HL-60 (cell line): ENCODE measurements at regions not wholly inside any gene's neighbourhood (a gene's known extent, or its start where the extent isn't known, plus 50 kb on each side); places are given as distances from the start of the nearest gene placed in this dataset.

Experiments used
- DNase-seq, 2 experiments: peaks; one replicate each; pipeline ENCODE4 v3.0.0-alpha.2; 2010 to 2020; ENCODE audit warnings: low read depth in 1 of 2, low spot score in 1 of 2
- H3K27ac ChIP-seq: fragments of 250-450 bp; sonication (Bioruptor Pico); replicated peaks from 2 replicates; pipeline ENCODE4 v1.5.1; 2020; ENCODE audit warnings: mild to moderate bottlenecking, moderate library complexity
- H3K27me3 ChIP-seq: fragments of 250-450 bp; sonication (Bioruptor Pico); 2 replicates; pipeline ENCODE4 v1.5.1; 2021; ENCODE audit warnings: mild to moderate bottlenecking, moderate library complexity; ENCODE audit not compliant: insufficient read depth, poor library complexity, severe bottlenecking
- H3K4me3 ChIP-seq: replicated peaks from 2 replicates; pipeline ENCODE4 v1.5.1; 2011; ENCODE audit warnings: mild to moderate bottlenecking, control low read depth, low read length; ENCODE audit not compliant: insufficient read depth
- GABPA ChIP-seq: IDR thresholded peaks from 2 replicates; pipeline ENCODE4 v1.6.1; 2012; ENCODE audit warnings: low read depth
- POLR2AphosphoS5 ChIP-seq: IDR thresholded peaks from 2 replicates; pipeline ENCODE4 v1.6.1; 2012; ENCODE audit warnings: low read depth
- SPI1 ChIP-seq: IDR thresholded peaks from 2 replicates; pipeline ENCODE4 v1.6.1; 2012; ENCODE audit warnings: low read depth, mild to moderate bottlenecking, borderline replicate concordance
- TF ChIP-seq, protein P1 (sequence below): IDR thresholded peaks from 2 replicates; pipeline ENCODE4 v1.6.1; 2012; ENCODE audit warnings: low read depth; ENCODE audit not compliant: insufficient replicate concordance
- TF ChIP-seq, protein P2 (sequence below): IDR thresholded peaks from one replicate; pipeline ENCODE4 v1.5.1; 2011; ENCODE audit warnings: low read length, control low read depth, inconsistent platforms; ENCODE audit not compliant: insufficient read depth

- TF ChIP-seq SPI1 (no peak), GABPA (no peak), POLR2AphosphoS5 (no peak)
- TF ChIP-seq, protein P1, sequence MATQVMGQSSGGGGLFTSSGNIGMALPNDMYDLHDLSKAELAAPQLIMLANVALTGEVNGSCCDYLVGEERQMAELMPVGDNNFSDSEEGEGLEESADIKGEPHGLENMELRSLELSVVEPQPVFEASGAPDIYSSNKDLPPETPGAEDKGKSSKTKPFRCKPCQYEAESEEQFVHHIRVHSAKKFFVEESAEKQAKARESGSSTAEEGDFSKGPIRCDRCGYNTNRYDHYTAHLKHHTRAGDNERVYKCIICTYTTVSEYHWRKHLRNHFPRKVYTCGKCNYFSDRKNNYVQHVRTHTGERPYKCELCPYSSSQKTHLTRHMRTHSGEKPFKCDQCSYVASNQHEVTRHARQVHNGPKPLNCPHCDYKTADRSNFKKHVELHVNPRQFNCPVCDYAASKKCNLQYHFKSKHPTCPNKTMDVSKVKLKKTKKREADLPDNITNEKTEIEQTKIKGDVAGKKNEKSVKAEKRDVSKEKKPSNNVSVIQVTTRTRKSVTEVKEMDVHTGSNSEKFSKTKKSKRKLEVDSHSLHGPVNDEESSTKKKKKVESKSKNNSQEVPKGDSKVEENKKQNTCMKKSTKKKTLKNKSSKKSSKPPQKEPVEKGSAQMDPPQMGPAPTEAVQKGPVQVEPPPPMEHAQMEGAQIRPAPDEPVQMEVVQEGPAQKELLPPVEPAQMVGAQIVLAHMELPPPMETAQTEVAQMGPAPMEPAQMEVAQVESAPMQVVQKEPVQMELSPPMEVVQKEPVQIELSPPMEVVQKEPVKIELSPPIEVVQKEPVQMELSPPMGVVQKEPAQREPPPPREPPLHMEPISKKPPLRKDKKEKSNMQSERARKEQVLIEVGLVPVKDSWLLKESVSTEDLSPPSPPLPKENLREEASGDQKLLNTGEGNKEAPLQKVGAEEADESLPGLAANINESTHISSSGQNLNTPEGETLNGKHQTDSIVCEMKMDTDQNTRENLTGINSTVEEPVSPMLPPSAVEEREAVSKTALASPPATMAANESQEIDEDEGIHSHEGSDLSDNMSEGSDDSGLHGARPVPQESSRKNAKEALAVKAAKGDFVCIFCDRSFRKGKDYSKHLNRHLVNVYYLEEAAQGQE: no peak
- TF ChIP-seq, protein P2, sequence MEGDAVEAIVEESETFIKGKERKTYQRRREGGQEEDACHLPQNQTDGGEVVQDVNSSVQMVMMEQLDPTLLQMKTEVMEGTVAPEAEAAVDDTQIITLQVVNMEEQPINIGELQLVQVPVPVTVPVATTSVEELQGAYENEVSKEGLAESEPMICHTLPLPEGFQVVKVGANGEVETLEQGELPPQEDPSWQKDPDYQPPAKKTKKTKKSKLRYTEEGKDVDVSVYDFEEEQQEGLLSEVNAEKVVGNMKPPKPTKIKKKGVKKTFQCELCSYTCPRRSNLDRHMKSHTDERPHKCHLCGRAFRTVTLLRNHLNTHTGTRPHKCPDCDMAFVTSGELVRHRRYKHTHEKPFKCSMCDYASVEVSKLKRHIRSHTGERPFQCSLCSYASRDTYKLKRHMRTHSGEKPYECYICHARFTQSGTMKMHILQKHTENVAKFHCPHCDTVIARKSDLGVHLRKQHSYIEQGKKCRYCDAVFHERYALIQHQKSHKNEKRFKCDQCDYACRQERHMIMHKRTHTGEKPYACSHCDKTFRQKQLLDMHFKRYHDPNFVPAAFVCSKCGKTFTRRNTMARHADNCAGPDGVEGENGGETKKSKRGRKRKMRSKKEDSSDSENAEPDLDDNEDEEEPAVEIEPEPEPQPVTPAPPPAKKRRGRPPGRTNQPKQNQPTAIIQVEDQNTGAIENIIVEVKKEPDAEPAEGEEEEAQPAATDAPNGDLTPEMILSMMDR: no peak
- DNase-seq: no peak
- Histone ChIP-seq H3K27ac (no peak overlapping the region), H3K4me3 (no peak overlapping the region), H3K27me3 (peaks cover 3% of the 10 kb centered on the region)
Measured at GRCh38 chr18:78140294-78140693, 839.3 kb upstream of the SALL3 start.

DNA sequence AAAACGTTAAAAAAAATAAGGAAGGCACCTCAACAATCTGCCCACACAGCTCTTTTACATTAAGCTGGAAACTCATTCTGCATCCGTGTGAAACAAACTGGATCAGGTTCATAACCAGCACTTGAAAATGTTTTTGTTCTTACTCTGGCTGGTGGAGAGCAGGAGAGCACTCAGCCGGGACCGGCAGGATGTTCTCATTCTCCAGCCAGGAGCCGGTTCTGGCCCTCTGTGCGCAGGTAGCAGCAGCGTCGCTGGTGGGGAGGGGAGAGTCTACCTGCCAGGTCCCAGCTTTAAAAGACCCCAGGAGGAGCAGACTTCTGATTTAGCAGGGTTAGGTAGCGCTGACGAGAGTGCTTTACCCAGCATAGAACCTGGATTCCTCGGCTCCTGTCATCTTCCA is 834.9 kb upstream of the SALL3 start:
- no peak overlapping the region for H3K27ac ChIP-seq
- TF ChIP-seq GABPA (no peak), SPI1 (no peak), POLR2AphosphoS5 (no peak)
- TF ChIP-seq, protein P2: no peak
- TF ChIP-seq, protein P1: no peak
- DNase-seq: no peak
- H3K27me3 ChIP-seq: peaks cover 3% of the 10 kb centered on the region
- H3K4me3 ChIP-seq: no peak overlapping the region

- H3K27me3 ChIP-seq: peaks cover 3% of the 10 kb centered on the region
- H3K4me3 ChIP-seq: no peak overlapping the region
- no peak overlapping the region for H3K27ac ChIP-seq
- no peak for DNase-seq
- TF ChIP-seq POLR2AphosphoS5: no peak
Measured at GRCh38 chr18:78145096-78145495, 834.5 kb upstream of the SALL3 start.

DNA sequence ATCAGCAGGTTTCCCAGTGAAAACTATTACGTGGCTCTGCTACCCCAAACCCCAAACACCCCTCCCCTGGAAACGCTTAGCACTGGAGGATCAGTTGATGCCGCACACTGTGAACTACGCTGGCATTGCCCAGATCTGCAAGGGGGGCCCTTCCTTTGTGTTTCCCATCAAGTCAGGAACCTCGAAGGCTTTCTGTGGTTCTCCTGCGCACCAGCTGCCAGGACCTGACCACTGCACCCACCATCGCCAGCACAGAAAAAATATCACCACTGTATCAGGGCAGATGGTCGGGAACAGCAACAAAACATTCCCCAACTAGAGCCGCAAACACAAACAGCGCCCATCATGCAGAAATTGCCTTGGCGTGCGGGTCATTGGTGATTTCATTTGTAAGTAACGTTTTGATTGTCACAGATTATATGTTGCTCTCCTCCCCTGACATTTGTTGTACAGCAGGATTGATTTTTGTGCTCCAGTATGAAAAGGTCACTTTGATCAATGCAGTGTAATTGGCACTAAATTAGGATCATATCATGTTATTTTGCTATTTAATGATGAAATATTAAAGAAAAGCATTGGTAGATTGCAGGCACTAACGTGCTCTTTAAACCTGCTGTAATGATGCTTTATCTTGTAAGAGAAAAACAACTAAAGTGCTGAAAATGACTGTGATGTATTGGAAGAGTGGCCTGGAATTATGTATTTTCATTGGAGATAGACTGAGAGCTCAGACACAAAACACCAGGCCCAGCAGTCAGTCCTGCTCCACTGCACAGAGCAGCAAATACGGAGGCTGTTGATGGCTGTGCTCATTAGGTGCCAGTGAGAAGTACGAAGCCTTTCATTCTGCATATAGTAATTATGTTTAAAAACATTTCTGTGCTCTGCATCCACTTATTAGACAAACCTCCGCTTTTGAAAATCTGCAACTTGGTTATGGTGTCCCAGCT is 833.2 kb upstream of the SALL3 start:
- TF ChIP-seq, protein P1: no peak
- TF ChIP-seq GABPA (no peak), SPI1 (no peak), POLR2AphosphoS5 (no peak)
- TF ChIP-seq, protein P2: no peak
- Histone ChIP-seq H3K27me3 (no peaks in the 10 kb centered on the region), H3K27ac (no peak overlapping the region), H3K4me3 (no peak overlapping the region)
- DNase-seq: no peak
